ENCODE measurements at regions not wholly inside any gene's neighbourhood (a gene's known extent, or its start where the extent isn't known, plus 50 kb on each side); places are given as distances from the start of the nearest gene placed in this dataset.
A peak's percentile ranks its signal among the peaks of the same experiment; 100 is the strongest.

DNA sequence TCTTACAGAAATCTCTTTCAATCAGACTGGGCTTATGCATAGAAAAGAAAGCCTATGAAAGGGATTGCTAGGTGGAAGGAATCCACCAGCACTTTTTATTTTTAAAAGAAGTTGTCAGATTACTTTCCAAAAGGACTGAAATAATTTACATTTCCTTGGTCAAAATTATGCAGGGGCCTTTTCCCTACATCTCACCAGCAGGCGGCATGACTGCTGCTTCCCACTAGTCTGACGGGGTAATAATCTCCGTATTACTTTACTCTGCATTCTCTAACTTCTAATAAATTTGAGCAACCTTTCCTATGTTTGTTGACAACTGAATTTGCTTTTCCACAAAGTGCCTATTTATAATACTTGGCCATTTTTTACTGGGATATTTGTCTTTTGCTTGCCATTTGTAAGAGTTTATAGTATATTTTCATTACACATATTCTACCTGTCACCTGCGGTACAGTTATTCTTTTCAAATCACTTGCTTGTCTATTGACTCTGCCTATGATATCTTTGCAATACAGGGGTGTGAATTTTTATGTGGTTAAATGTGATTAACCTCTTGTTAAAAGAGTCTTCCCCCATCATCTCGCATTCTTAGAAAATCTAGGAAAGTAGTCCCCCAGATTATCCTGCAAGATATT lies 51.9 kb upstream of the USP47 start:
- no peak for TF ChIP-seq EZH2 (IDR thresholded peaks at IDR 0.05; ENCODE audit: low read length, missing control alignments)
- TF ChIP-seq, protein P1, sequence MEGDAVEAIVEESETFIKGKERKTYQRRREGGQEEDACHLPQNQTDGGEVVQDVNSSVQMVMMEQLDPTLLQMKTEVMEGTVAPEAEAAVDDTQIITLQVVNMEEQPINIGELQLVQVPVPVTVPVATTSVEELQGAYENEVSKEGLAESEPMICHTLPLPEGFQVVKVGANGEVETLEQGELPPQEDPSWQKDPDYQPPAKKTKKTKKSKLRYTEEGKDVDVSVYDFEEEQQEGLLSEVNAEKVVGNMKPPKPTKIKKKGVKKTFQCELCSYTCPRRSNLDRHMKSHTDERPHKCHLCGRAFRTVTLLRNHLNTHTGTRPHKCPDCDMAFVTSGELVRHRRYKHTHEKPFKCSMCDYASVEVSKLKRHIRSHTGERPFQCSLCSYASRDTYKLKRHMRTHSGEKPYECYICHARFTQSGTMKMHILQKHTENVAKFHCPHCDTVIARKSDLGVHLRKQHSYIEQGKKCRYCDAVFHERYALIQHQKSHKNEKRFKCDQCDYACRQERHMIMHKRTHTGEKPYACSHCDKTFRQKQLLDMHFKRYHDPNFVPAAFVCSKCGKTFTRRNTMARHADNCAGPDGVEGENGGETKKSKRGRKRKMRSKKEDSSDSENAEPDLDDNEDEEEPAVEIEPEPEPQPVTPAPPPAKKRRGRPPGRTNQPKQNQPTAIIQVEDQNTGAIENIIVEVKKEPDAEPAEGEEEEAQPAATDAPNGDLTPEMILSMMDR (conservative IDR thresholded peaks at IDR 0.05 in 1 of 2, IDR thresholded peaks at IDR 0.05 in 1 of 2; ENCODE audit: low read depth in 1 of 2, low read length in 2 of 2): peak; percentile 61 to 82
- H3K27me3 ChIP-seq (ENCODE audit: control insufficient read depth, insufficient read depth, low read length): no peaks in the 10 kb centered on the region
- H3K9me3 ChIP-seq (ENCODE audit: control insufficient read depth, insufficient read depth, low read depth, low read length): no peaks in the 10 kb centered on the region
- no peak overlapping the region for H3K9ac ChIP-seq (ENCODE audit: insufficient read depth, low read length)
- H3K79me2 ChIP-seq (ENCODE audit: control insufficient read depth, insufficient read depth, low read length): no peaks in the 10 kb centered on the region
- H3K4me1 ChIP-seq (ENCODE audit: control insufficient read depth, extremely low read depth, insufficient read depth, low read length): no peaks in the 10 kb centered on the region
- H3K4me3 ChIP-seq (replicated peaks in 1 of 4; ENCODE audit: control extremely low read depth in 1 of 4, insufficient read depth in 1 of 4, low read depth in 3 of 4, low read length in 4 of 4): no peak overlapping the region
- no peak overlapping the region for H3K27ac ChIP-seq (ENCODE audit: insufficient read depth, low read length)
- peak; percentile 8 to 39 for DNase-seq (ENCODE audit: low read depth in 2 of 2)
- no peaks in the 10 kb centered on the region for H4K20me1 ChIP-seq (ENCODE audit: control insufficient read depth, extremely low read depth, insufficient read depth, low read length)
- no peak overlapping the region for H3K4me2 ChIP-seq (ENCODE audit: extremely low read depth, insufficient read depth, low read length)
- H2AFZ ChIP-seq (ENCODE audit: low read length): no peak overlapping the region
- no peaks in the 10 kb centered on the region for H3K36me3 ChIP-seq (ENCODE audit: control insufficient read depth, insufficient read depth, low read length)

DNA sequence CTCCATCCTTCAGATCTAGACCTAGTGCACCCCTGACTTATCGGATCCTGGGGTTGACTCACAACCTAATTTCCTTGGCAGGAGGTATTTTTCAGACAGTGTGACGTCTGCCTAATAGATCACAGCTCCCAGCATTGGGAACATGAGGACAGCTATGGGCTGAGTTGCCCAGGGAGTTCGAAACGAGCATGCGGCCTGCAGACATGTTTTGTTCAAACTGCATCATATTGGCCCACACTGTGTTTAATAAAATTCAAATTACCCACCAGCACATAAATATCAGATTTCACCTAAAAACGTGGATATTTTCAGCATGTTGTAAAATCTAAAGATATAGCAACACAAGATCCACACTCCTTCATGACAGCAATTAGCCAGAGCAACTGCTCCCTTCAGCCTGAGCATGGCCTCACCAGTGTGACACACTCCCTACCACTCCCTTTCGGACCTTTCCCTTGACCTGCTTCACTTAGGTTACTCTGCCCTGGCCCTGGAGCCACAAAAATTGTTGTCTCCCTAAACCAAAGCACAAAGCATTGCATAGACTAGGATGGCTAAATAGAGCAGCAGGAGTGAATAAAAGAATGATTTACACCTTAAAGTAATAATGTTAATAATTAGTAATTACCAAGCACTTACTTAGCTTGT lies 53.6 kb upstream of the USP47 start:
- no peaks in the 10 kb centered on the region for H3K36me3 ChIP-seq (ENCODE audit: control insufficient read depth, insufficient read depth, low read length)
- H3K79me2 ChIP-seq (ENCODE audit: control insufficient read depth, insufficient read depth, low read length): no peaks in the 10 kb centered on the region
- H3K27ac ChIP-seq (ENCODE audit: insufficient read depth, low read length): no peak overlapping the region
- H2AFZ ChIP-seq (ENCODE audit: low read length): no peak overlapping the region
- no peak overlapping the region for H3K4me3 ChIP-seq (replicated peaks in 1 of 4; ENCODE audit: control extremely low read depth in 1 of 4, insufficient read depth in 1 of 4, low read depth in 3 of 4, low read length in 4 of 4)
- no peaks in the 10 kb centered on the region for H4K20me1 ChIP-seq (ENCODE audit: control insufficient read depth, extremely low read depth, insufficient read depth, low read length)
- TF ChIP-seq, protein P1 (conservative IDR thresholded peaks at IDR 0.05 in 1 of 2, IDR thresholded peaks at IDR 0.05 in 1 of 2; ENCODE audit: low read depth in 1 of 2, low read length in 2 of 2): no peak
- no peak for TF ChIP-seq EZH2 (IDR thresholded peaks at IDR 0.05; ENCODE audit: low read length, missing control alignments)
- H3K27me3 ChIP-seq (ENCODE audit: control insufficient read depth, insufficient read depth, low read length): no peaks in the 10 kb centered on the region
- H3K4me1 ChIP-seq (ENCODE audit: control insufficient read depth, extremely low read depth, insufficient read depth, low read length): no peaks in the 10 kb centered on the region
- H3K4me2 ChIP-seq (ENCODE audit: extremely low read depth, insufficient read depth, low read length): no peak overlapping the region
- H3K9ac ChIP-seq (ENCODE audit: insufficient read depth, low read length): no peak overlapping the region
- no peaks in the 10 kb centered on the region for H3K9me3 ChIP-seq (ENCODE audit: control insufficient read depth, insufficient read depth, low read depth, low read length)
- DNase-seq (ENCODE audit: low read depth in 2 of 2): no peak

DNA sequence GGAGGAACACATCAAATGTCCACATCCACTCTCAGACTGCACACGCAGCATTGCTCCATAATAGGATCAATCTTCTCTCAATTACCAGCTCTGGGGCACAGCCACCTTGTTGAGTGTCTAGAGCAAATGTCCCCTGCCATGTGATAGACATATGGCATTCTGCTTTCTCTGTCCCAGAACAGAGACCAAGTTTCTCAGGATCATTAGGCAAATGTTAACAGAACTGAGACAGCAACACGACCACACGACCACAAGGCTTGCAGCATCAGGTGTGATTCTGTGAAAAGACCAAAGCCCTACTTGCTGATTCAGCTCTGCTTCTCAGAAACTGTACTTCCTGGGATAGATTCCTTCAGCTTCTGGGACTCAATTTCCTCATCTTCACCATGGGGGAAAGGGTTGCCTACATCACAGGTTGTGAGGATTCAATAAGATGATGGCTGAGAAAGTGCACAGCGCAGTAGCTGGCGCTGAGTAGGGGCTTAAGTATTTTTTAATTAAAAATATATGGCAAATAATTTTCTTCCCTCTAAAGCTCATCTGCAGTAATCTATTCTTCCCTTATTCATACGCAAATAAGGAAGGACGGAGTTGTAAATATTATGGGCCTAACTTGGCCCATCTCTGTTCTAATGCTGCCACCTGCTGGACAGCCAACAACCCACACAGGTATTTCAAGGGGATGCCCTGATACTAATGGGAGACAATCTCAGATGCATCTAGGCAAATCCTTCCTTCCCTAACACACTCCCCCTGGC lies 54.3 kb upstream of the USP47 start:
- TF ChIP-seq, protein P1 (conservative IDR thresholded peaks at IDR 0.05 in 1 of 2, IDR thresholded peaks at IDR 0.05 in 1 of 2; ENCODE audit: low read depth in 1 of 2, low read length in 2 of 2): peak; percentile 87 to 88
- TF ChIP-seq EZH2 (IDR thresholded peaks at IDR 0.05; ENCODE audit: low read length, missing control alignments): no peak
- Histone ChIP-seq H4K20me1 (ENCODE audit: control insufficient read depth, extremely low read depth, insufficient read depth, low read length) (no peaks in the 10 kb centered on the region), H3K36me3 (ENCODE audit: control insufficient read depth, insufficient read depth, low read length) (no peaks in the 10 kb centered on the region), H3K27me3 (ENCODE audit: control insufficient read depth, insufficient read depth, low read length) (no peaks in the 10 kb centered on the region), H3K4me2 (ENCODE audit: extremely low read depth, insufficient read depth, low read length) (no peak overlapping the region), H3K4me3 (replicated peaks in 1 of 4; ENCODE audit: control extremely low read depth in 1 of 4, insufficient read depth in 1 of 4, low read depth in 3 of 4, low read length in 4 of 4) (no peak overlapping the region), H3K4me1 (ENCODE audit: control insufficient read depth, extremely low read depth, insufficient read depth, low read length) (no peaks in the 10 kb centered on the region), H3K79me2 (ENCODE audit: control insufficient read depth, insufficient read depth, low read length) (no peaks in the 10 kb centered on the region), H2AFZ (ENCODE audit: low read length) (no peak overlapping the region), H3K9ac (ENCODE audit: insufficient read depth, low read length) (no peak overlapping the region), H3K27ac (ENCODE audit: insufficient read depth, low read length) (no peak overlapping the region), H3K9me3 (ENCODE audit: control insufficient read depth, insufficient read depth, low read depth, low read length) (no peaks in the 10 kb centered on the region)
- DNase-seq (ENCODE audit: low read depth in 2 of 2): peak; percentile 53 to 78

Data from fibroblast of lung (primary cell).